Mucosa of descending colon (tissue), 3 donors: ENCODE measurements at regions not wholly inside any gene's neighbourhood (a gene's known extent, or its start where the extent isn't known, plus 50 kb on each side); places are given as distances from the start of the nearest gene placed in this dataset.
A peak's percentile ranks its signal among the peaks of the same experiment; 100 is the strongest.

ENCODE experiments used
- ATAC-seq: fragments of 200-7000 bp; cut with Tn5 transposase; one replicate; pipeline ENCODE4 v1.9.1; 2020; ENCODE audit warnings: mild to moderate bottlenecking, moderate library complexity
- DNase-seq, 3 donors: peaks; one replicate each; pipeline ENCODE4 v3.0.0-alpha.2; 2020
- H3K36me3 ChIP-seq: fragments of 200-600 bp; one replicate; pipeline ENCODE4 v1.8.0; 2021; ENCODE audit warnings: low read depth, mild to moderate bottlenecking
- H3K4me1 ChIP-seq: fragments of 200-600 bp; one replicate; pipeline ENCODE4 v1.8.0; 2021; ENCODE audit warnings: low read depth, mild to moderate bottlenecking
- H3K4me3 ChIP-seq: fragments of 200-600 bp; one replicate; pipeline ENCODE4 v1.8.0; 2021; ENCODE audit warnings: mild to moderate bottlenecking
- H3K9me3 ChIP-seq: fragments of 200-600 bp; one replicate; pipeline ENCODE4 v1.8.0; 2021; ENCODE audit warnings: mild to moderate bottlenecking
- intact Hi-C, 2 donors: fragments of 100-400 bp; cut with DNase I in 1 of 2; cut with micrococcal nuclease in 1 of 2; formaldehyde crosslinking; loops; one replicate each; pipeline versions ENCODE4 v1.11.0 to v1.11.1; 2022; cut with DNase I, micrococcal nuclease
- TF ChIP-seq, protein P1 (sequence below): fragments of 200-600 bp; IDR thresholded peaks from one replicate; pipeline ENCODE4 v1.8.0; 2022; ENCODE audit warnings: antibody characterized with exemption, mild to moderate bottlenecking
- donor health status: DM: no; HTN: no; CAD: no; lungs with moderate emphysema.
- donor health status: DM: no; HTN: no; CAD: no.
- donor health status: DM: no; HTN: yes; CAD: no.

DNA sequence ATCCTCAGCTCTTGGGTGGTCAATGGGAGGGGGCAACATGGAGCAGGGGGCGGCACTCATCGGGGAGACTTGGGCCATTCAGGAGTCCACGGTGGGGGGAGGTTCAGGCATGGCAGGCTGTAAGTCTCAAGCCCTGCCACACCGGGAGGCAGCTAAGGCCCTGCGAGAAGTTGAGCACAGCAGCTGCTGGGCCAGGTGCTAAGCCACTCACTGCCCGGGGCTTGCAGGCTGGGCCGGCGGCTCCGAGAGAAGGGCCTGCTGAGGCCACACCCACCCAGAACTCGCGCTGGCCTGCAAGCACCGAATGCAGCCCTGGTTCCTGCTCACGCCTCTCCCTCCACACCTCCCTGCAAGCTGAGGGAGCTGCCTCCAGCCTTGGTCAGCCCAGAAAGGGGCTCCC, 131.4 kb downstream of the OR4C45 start:
- H3K4me1 ChIP-seq: no peaks in the 10 kb centered on the region
- no peak for ATAC-seq
- no peak overlapping the region for H3K4me3 ChIP-seq
- no peaks in the 10 kb centered on the region for H3K36me3 ChIP-seq
- no peak for DNase-seq
- intact Hi-C loops: no loop called here
- peaks cover 45% of the 10 kb centered on the region for H3K9me3 ChIP-seq
- TF ChIP-seq, protein P1, sequence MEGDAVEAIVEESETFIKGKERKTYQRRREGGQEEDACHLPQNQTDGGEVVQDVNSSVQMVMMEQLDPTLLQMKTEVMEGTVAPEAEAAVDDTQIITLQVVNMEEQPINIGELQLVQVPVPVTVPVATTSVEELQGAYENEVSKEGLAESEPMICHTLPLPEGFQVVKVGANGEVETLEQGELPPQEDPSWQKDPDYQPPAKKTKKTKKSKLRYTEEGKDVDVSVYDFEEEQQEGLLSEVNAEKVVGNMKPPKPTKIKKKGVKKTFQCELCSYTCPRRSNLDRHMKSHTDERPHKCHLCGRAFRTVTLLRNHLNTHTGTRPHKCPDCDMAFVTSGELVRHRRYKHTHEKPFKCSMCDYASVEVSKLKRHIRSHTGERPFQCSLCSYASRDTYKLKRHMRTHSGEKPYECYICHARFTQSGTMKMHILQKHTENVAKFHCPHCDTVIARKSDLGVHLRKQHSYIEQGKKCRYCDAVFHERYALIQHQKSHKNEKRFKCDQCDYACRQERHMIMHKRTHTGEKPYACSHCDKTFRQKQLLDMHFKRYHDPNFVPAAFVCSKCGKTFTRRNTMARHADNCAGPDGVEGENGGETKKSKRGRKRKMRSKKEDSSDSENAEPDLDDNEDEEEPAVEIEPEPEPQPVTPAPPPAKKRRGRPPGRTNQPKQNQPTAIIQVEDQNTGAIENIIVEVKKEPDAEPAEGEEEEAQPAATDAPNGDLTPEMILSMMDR: no peak

DNA sequence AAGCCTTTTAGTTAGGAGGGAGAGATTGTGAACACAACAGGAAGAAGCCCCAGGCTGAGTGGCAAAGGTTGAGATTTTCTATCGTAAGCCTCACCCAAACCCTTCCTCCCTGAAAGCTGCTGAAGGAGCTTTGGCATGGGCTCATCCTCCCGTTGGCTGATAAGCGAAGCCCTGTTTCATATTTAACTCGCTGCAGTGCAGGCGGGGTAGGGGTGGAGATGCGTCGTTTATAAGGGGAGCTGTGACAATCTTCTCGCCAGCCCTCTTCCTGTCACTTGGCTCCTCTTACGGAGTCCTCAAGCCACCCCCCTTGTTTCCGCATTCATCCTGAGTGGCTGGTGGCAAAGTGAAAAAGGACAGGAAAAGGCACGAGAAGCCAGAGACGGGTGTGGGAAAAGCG, 137.0 kb downstream of the OR4C45 start:
- ATAC-seq (no peak), DNase-seq (no peak)
- Histone ChIP-seq H3K9me3 (peaks cover 32% of the 10 kb centered on the region), H3K4me3 (no peak overlapping the region), H3K4me1 (no peaks in the 10 kb centered on the region), H3K36me3 (no peaks in the 10 kb centered on the region)
- intact Hi-C loops: no loop called here
- TF ChIP-seq, protein P1: no peak

DNA sequence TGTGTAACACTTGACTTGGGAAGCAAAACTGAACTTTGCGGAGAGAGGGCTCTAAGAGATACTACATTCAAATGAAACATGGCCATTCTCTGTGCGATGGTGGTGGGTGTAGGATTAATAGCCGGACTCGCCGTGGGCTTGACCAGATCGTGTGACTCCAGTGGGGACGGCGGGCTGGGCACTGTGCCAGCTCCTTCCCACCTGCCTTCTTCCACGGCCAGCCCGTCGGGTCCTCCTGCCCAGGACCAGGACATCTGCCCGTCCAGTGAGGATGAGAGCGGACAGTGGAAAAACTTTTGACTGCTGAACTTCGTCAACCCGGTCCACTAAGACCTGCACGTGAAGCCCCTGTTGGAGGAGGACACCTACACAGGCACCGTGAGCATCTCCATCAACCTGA, 137.4 kb downstream of the OR4C45 start:
- no peak for ATAC-seq
- TF ChIP-seq, protein P1: no peak
- Histone ChIP-seq H3K9me3 (peaks cover 32% of the 10 kb centered on the region), H3K4me1 (no peaks in the 10 kb centered on the region), H3K4me3 (no peak overlapping the region), H3K36me3 (no peaks in the 10 kb centered on the region)
- intact Hi-C loops: no loop called here
- DNase-seq: peak in 1 of 3 donors; percentile 39

DNA sequence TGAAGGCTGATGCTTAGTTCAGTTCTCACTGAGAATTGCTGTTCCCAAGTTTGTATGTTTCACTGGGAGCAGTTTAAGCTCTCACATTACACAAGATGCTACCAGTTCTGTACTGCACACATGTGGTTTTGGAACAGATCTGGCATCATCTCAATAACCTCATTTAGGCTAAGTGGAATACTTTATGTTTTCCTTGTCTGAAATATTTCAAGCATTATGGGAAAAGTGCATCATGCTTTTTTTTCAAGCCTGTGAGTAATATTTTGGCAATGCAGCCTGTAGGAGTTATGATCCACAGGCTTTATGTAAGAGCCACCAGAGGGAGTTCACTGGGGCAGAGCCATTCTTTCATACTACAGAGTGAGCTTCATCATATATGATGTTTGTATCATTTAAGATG, 141.5 kb downstream of the OR4C45 start:
- intact Hi-C loops: no loop called here
- ATAC-seq: no peak

DNA sequence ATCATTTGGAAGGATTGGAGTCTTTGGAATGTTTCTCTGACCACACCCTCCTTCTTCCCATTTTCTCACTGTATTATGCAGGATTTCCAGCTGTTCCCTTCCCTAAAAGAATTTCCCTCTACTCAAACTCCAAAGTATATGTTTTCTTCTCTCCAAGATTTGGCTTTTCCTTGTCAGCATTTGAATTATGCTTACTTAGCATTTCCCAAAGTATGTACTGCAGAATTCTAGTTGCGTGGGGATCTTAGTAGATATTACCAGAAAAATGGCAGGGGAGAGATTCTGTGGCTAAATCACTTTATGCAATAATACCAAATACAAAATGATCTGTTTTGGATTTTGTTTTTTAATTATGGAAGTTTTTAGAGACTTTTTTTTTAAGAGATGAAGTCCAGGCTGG, 142.3 kb downstream of the OR4C45 start:
- Histone ChIP-seq H3K4me3 (no peak overlapping the region), H3K9me3 (peaks cover 12% of the 10 kb centered on the region), H3K36me3 (no peaks in the 10 kb centered on the region), H3K4me1 (no peaks in the 10 kb centered on the region)
- TF ChIP-seq, protein P1: no peak
- DNase-seq (no peak), ATAC-seq (no peak)
- intact Hi-C loops: no loop called here

More for the DNA sequence above, 141.5 kb downstream of the OR4C45 start:
- TF ChIP-seq, protein P1: no peak
- H3K4me3 ChIP-seq: no peak overlapping the region
- H3K9me3 ChIP-seq: peaks cover 19% of the 10 kb centered on the region
- no peak for DNase-seq
- H3K4me1 ChIP-seq: no peaks in the 10 kb centered on the region
- H3K36me3 ChIP-seq: no peaks in the 10 kb centered on the region

DNA sequence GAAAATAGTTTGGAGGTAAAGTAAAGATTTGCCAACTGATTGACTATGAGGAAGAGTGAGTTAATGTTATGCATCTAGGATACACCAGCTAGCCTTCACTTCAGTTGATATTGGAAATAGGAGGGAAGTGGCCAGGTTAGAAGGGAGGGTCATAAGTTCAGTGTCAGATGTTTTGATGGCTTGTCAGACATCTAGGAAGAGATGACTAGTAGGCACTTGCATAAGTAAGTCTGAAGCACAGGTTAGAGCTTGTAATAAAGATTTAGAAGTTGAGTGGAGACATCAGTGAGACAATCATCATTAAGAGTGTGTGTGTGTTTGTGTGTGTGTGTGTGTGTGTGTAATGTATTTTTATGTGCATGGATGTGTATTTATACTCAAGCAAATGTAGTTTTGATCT, 146.1 kb downstream of the OR4C45 start:
- intact Hi-C loops: no loop called here
- no peak for ATAC-seq
- TF ChIP-seq, protein P1: no peak
- DNase-seq: no peak
- H3K9me3 ChIP-seq: peaks cover 13% of the 10 kb centered on the region
- H3K4me3 ChIP-seq: no peak overlapping the region
- H3K4me1 ChIP-seq: no peaks in the 10 kb centered on the region
- no peaks in the 10 kb centered on the region for H3K36me3 ChIP-seq
